Panc1 (cell line): ENCODE measurements at regions not wholly inside any gene's neighbourhood (a gene's known extent, or its start where the extent isn't known, plus 50 kb on each side); places are given as distances from the start of the nearest gene placed in this dataset.

Experiments
- ATAC-seq: fragments of 200-7000 bp; cut with Tn5 transposase; 2 replicates; pipeline ENCODE4 v1.9.1; 2020; ENCODE audit warnings: mild to moderate bottlenecking, moderate library complexity
- BruUV-seq: library from RNA; stranded (reverse); fragments of 400-500 nt; replicated peaks from 2 replicates; lab custom pipeline; 2021; lab: Mats Ljungman, UMichigan
- CTCF ChIA-PET: fragments of 300-600 bp; sonication (Branson Sonifier 250); formaldehyde crosslinking; loops from one replicate; lab custom pipeline; 2022; ENCODE audit warnings: antibody characterized with exemption; lab: Charles Lee
- POLR2A ChIA-PET: fragments of 300-600 bp; sonication (Branson Sonifier 250); formaldehyde crosslinking; loops from one replicate; lab custom pipeline; 2022; ENCODE audit warnings: antibody characterized with exemption; lab: Charles Lee
- DNase-seq: peaks from one replicate; pipeline ENCODE4 v3.0.0-alpha.2; 2010; ENCODE audit warnings: low read depth, low spot score
- H3K27ac ChIP-seq: 2 replicates; pipeline ENCODE4 v1.5.1; 2011; ENCODE audit warnings: mild to moderate bottlenecking, low read length, inconsistent platforms
- H3K27me3 ChIP-seq: fragments of 200-500 bp; sonication (Bioruptor generic); 2 replicates; pipeline ENCODE4 v1.6.0; 2014; ENCODE audit warnings: low read length, inconsistent platforms; ENCODE audit not compliant: control insufficient read depth, insufficient read depth
- H3K36me3 ChIP-seq: fragments of 200-500 bp; sonication (Bioruptor generic); 2 replicates; pipeline ENCODE4 v1.5.1; 2014; ENCODE audit warnings: inconsistent platforms, mild to moderate bottlenecking, low read length, moderate library complexity; ENCODE audit not compliant: control insufficient read depth, insufficient read depth
- H3K4me1 ChIP-seq: 2 replicates; pipeline ENCODE4 v1.5.1; 2011; ENCODE audit warnings: inconsistent platforms, mild to moderate bottlenecking, low read length, moderate library complexity; ENCODE audit not compliant: control insufficient read depth, insufficient read depth
- H3K4me3 ChIP-seq, 2 experiments: 2 replicates each; pipeline ENCODE4 v1.5.1; 2011 to 2012; ENCODE audit warnings: low read depth in 2 of 2, low read length in 2 of 2, mild to moderate bottlenecking in 2 of 2, inconsistent platforms in 1 of 2, moderate library complexity in 1 of 2
- H3K9me3 ChIP-seq: fragments of 200-500 bp; sonication (Bioruptor generic); 2 replicates; pipeline ENCODE4 v1.5.1; 2014; ENCODE audit warnings: low read depth, mild to moderate bottlenecking, inconsistent platforms, low read length, moderate library complexity; ENCODE audit not compliant: control insufficient read depth, insufficient read depth
- POLR2AphosphoS5 ChIP-seq: IDR thresholded peaks from 2 replicates; pipeline ENCODE4 v1.6.1; 2012; ENCODE audit warnings: mild to moderate bottlenecking, low read depth, low read length, moderate library complexity
- SIN3A ChIP-seq: IDR thresholded peaks from 2 replicates; pipeline ENCODE4 v1.6.1; 2012; ENCODE audit warnings: low read depth, mild to moderate bottlenecking, low read length, moderate library complexity, borderline replicate concordance; ENCODE audit not compliant: insufficient read depth
- TCF7L2 ChIP-seq: IDR thresholded peaks from 2 replicates; pipeline ENCODE4 v1.6.1; 2011; ENCODE audit warnings: mild to moderate bottlenecking, low read depth, low read length, inconsistent platforms
- in situ Hi-C: cut with HindIII; loops from 2 replicates; pipeline ENCODE4 v1.10.0; 2016; ENCODE audit warnings: low sequenced_read_pairs, low pct_unique_long_range_greater_than_20kb
- intact Hi-C: fragments of 100-400 bp; cut with micrococcal nuclease; formaldehyde crosslinking; loops from one replicate; pipeline ENCODE4 v1.10.0; 2022; ENCODE audit not compliant: unreplicated experiment
- TF ChIP-seq, protein P1 (sequence below): fragments of 450-650 bp; IDR thresholded peaks from 2 replicates; pipeline ENCODE4 v1.5.1; 2017; ENCODE audit warnings: mild to moderate bottlenecking
- TF ChIP-seq, protein P2 (sequence below), 2 experiments: IDR thresholded peaks; 2 replicates each; pipeline ENCODE4 v1.6.1; 2011 to 2012; ENCODE audit warnings: low read depth in 2 of 2, control low read depth in 1 of 2, low read length in 1 of 2, mild to moderate bottlenecking in 1 of 2, moderate library complexity in 1 of 2; ENCODE audit not compliant: insufficient read depth in 1 of 2

DNA sequence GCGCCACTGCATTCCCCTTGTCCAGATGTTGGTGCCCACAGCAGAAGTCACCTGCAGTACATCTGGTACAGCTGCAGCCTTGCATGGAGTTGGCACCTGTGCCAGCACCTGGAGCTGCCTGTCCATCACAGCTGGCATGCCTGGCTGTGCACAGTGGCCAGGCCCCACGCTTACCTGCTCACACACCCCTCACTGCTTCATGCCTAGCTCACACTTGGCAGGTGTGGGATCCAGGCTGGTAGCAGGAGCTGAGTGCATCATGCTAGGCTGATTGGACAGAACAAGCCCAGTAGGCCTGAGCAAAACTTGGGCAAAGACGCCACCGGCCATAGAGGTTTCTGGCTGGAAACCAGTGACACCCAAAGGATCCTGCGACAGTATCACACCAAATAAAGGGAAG, 402.8 kb downstream of the FOXG1 start:
- in situ Hi-C loops, result no loop called here
- no peak for DNase-seq
- intact Hi-C loops, result no loop called here
- TF ChIP-seq POLR2AphosphoS5 (no peak), TCF7L2 (no peak), SIN3A (no peak)
- TF ChIP-seq, protein P1, sequence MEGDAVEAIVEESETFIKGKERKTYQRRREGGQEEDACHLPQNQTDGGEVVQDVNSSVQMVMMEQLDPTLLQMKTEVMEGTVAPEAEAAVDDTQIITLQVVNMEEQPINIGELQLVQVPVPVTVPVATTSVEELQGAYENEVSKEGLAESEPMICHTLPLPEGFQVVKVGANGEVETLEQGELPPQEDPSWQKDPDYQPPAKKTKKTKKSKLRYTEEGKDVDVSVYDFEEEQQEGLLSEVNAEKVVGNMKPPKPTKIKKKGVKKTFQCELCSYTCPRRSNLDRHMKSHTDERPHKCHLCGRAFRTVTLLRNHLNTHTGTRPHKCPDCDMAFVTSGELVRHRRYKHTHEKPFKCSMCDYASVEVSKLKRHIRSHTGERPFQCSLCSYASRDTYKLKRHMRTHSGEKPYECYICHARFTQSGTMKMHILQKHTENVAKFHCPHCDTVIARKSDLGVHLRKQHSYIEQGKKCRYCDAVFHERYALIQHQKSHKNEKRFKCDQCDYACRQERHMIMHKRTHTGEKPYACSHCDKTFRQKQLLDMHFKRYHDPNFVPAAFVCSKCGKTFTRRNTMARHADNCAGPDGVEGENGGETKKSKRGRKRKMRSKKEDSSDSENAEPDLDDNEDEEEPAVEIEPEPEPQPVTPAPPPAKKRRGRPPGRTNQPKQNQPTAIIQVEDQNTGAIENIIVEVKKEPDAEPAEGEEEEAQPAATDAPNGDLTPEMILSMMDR, result no peak
- TF ChIP-seq, protein P2, sequence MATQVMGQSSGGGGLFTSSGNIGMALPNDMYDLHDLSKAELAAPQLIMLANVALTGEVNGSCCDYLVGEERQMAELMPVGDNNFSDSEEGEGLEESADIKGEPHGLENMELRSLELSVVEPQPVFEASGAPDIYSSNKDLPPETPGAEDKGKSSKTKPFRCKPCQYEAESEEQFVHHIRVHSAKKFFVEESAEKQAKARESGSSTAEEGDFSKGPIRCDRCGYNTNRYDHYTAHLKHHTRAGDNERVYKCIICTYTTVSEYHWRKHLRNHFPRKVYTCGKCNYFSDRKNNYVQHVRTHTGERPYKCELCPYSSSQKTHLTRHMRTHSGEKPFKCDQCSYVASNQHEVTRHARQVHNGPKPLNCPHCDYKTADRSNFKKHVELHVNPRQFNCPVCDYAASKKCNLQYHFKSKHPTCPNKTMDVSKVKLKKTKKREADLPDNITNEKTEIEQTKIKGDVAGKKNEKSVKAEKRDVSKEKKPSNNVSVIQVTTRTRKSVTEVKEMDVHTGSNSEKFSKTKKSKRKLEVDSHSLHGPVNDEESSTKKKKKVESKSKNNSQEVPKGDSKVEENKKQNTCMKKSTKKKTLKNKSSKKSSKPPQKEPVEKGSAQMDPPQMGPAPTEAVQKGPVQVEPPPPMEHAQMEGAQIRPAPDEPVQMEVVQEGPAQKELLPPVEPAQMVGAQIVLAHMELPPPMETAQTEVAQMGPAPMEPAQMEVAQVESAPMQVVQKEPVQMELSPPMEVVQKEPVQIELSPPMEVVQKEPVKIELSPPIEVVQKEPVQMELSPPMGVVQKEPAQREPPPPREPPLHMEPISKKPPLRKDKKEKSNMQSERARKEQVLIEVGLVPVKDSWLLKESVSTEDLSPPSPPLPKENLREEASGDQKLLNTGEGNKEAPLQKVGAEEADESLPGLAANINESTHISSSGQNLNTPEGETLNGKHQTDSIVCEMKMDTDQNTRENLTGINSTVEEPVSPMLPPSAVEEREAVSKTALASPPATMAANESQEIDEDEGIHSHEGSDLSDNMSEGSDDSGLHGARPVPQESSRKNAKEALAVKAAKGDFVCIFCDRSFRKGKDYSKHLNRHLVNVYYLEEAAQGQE (IDR thresholded peaks at IDR 0.05; ENCODE audit: insufficient read depth in 1 of 2, low read depth in 2 of 2, low read length in 1 of 2), result no peak
- ChIA-PET CTCF (no interaction called here), POLR2A (no interaction called here)
- H3K27me3 ChIP-seq, result no peaks in the 10 kb centered on the region
- H3K4me3 ChIP-seq, result no peak overlapping the region
- no peaks in the 10 kb centered on the region for H3K9me3 ChIP-seq
- no peak overlapping the region for H3K27ac ChIP-seq
- H3K4me1 ChIP-seq, result no peaks in the 10 kb centered on the region
- no peak for ATAC-seq
- BruUV-seq, result no TSS peak
- H3K36me3 ChIP-seq, result no peaks in the 10 kb centered on the region

DNA sequence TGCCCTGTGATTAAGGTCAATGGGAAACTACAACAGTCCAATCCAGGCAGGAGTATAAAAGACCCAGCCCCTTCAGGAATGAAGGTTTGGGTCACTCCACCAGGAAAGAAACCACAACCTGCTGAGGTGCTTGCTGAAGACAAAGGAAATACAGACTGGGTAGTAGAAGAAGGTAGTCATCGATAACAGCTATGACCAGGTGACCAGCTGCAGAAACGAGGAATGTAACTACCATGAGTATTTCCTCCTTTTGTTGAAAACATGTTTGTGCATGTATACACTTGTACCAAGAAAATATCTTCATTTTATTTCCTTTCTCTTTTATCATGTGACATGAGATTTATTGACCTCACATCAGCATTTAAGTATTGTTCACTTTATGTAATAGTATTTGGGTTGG, 409.1 kb downstream of the FOXG1 start:
- Histone ChIP-seq H3K27ac (no peak overlapping the region), H3K27me3 (no peaks in the 10 kb centered on the region), H3K4me1 (no peaks in the 10 kb centered on the region), H3K4me3 (no peak overlapping the region), H3K36me3 (no peaks in the 10 kb centered on the region), H3K9me3 (no peaks in the 10 kb centered on the region)
- ChIA-PET POLR2A (no interaction called here), CTCF (no interaction called here)
- DNase-seq (no peak), ATAC-seq (no peak)
- in situ Hi-C loops (no loop called here), intact Hi-C loops (no loop called here)
- BruUV-seq, result no TSS peak
- TF ChIP-seq, protein P2 (IDR thresholded peaks at IDR 0.05; ENCODE audit: insufficient read depth in 1 of 2, low read depth in 2 of 2, low read length in 1 of 2), result no peak
- TF ChIP-seq POLR2AphosphoS5 (no peak), SIN3A (no peak), TCF7L2 (no peak)
- TF ChIP-seq, protein P1, result no peak
